HepG2 (cell line): ENCODE measurements at regions not wholly inside any gene's neighbourhood (a gene's known extent, or its start where the extent isn't known, plus 50 kb on each side); places are given as distances from the start of the nearest gene placed in this dataset.

ENCODE experiments used
- ATAC-seq: fragments of 200-7000 bp; cut with Tn5 transposase; 3 replicates; pipeline ENCODE4 v1.9.1; 2020; ENCODE audit warnings: mild to moderate bottlenecking, moderate library complexity
- BruUV-seq: library from RNA; stranded (reverse); fragments of 400-500 nt; replicated peaks from 2 replicates; lab custom pipeline; 2021; lab: Mats Ljungman, UMichigan
- CTCF ChIA-PET: fragments of 300-600 bp; formaldehyde crosslinking; extraction: SDS; loops from one replicate; lab custom pipeline; 2021; ENCODE audit warnings: low total read pairs, inconsistent platforms, low intra/inter-chr PET ratio; lab: Yijun Ruan, JAX
- POLR2A ChIA-PET: fragments of 350-600 bp; sonication (Branson Sonifier 250); formaldehyde crosslinking; loops from one replicate; lab custom pipeline; 2020; ENCODE audit warnings: antibody characterized with exemption, inconsistent platforms; lab: Yijun Ruan, JAX
- DNase-seq: peaks from one replicate; pipeline ENCODE4 v3.0.0-alpha.2; 2015; ENCODE audit warnings: low spot score
- FAIRE-seq: peaks from 3 replicates; lab custom pipeline; 2011; peaks lifted over from hg19 to GRCh38; lab: Jason Lieb, UNC
- H2AFZ ChIP-seq: one replicate; pipeline ENCODE4 v1.6.1; 2011; ENCODE audit warnings: low read length, inconsistent platforms
- H3K27ac ChIP-seq: fragments of 300-600 bp; 3 replicates; pipeline ENCODE4 v1.8.0; 2011; ENCODE audit warnings: mixed run types, mild to moderate bottlenecking, mixed read lengths, low read length, inconsistent platforms; ENCODE audit not compliant: insufficient read depth; ENCODE audit errors: extremely low read length
- H3K27me3 ChIP-seq, 2 experiments: fragments of 200-600 bp in 1 of 2; 2 replicates in 1 of 2; 3 replicates in 1 of 2; pipeline versions ENCODE4 v1.6.0 to v1.8.0; 2011; ENCODE audit warnings: low read length in 2 of 2, mild to moderate bottlenecking in 2 of 2, moderate library complexity in 2 of 2, inconsistent platforms in 1 of 2; ENCODE audit not compliant: insufficient read depth in 2 of 2, control insufficient read depth in 1 of 2
- H3K36me3 ChIP-seq, 2 experiments: fragments of 200-600 bp in 1 of 2; replicated peaks in 1 of 2; 2 replicates in 1 of 2; 3 replicates in 1 of 2; pipeline versions ENCODE4 v1.5.1 to v1.8.0; 2011; ENCODE audit warnings: low read length in 2 of 2, inconsistent platforms in 1 of 2; ENCODE audit not compliant: insufficient read depth in 2 of 2, control insufficient read depth in 1 of 2
- H3K4me1 ChIP-seq: 2 replicates; pipeline ENCODE4 v1.5.1; 2012; ENCODE audit warnings: low read length, inconsistent platforms; ENCODE audit not compliant: insufficient read depth
- H3K4me2 ChIP-seq: 2 replicates; pipeline ENCODE4 v1.6.0; 2011; ENCODE audit warnings: low read depth, low read length, inconsistent platforms
- H3K4me3 ChIP-seq, 3 experiments: fragments of 200-600 bp in 1 of 3; sonication (generic), shearing (Covaris generic) in 1 of 3; replicated peaks in 1 of 3; 2 replicates each; pipeline ENCODE4 v1.5.1; 2011 to 2016; ENCODE audit warnings: low read length in 3 of 3, inconsistent platforms in 2 of 3, low read depth in 2 of 3, mild to moderate bottlenecking in 2 of 3, control low read depth in 1 of 3, mixed read lengths in 1 of 3; ENCODE audit not compliant: insufficient read depth in 1 of 3
- H3K79me2 ChIP-seq: one replicate; pipeline ENCODE4 v1.6.1; 2011; ENCODE audit warnings: low read length, inconsistent platforms; ENCODE audit not compliant: insufficient read depth
- H3K9ac ChIP-seq: 2 replicates; pipeline ENCODE4 v1.6.0; 2011; ENCODE audit warnings: mild to moderate bottlenecking, low read depth, low read length, inconsistent platforms; ENCODE audit not compliant: insufficient read depth
- H3K9me3 ChIP-seq: 2 replicates; pipeline ENCODE4 v1.5.1; 2012; ENCODE audit warnings: mild to moderate bottlenecking, low read length
- H4K20me1 ChIP-seq: 2 replicates; pipeline ENCODE4 v1.6.0; 2011; ENCODE audit warnings: inconsistent platforms, mild to moderate bottlenecking, low read length, moderate library complexity; ENCODE audit not compliant: insufficient read depth
- BCLAF1 ChIP-seq: fragments of 450-650 bp; IDR thresholded peaks from 2 replicates; pipeline ENCODE4 v1.6.1; 2017; ENCODE audit warnings: mild to moderate bottlenecking
- FOXO4 ChIP-seq: sonication (generic); formaldehyde crosslinking; conservative IDR thresholded peaks from 2 replicates; pipeline ENCODE4 v1.8.1; 2023; ENCODE audit warnings: missing genetic modification reagents
- ZNF777 ChIP-seq: sonication (generic); formaldehyde crosslinking; IDR thresholded peaks from 2 replicates; pipeline ENCODE4 v1.4.0; 2020; ENCODE audit warnings: missing genetic modification reagents
- WGBS: methylation state at CpG from one replicate; pipeline ENCODE4 v1.1.6; 2017; ENCODE audit warnings: low lambda C conversion rate; 5-methylcytosine and 5-hydroxymethylcytosine counted together
- in situ Hi-C: cut with HindIII; loops from 2 replicates; pipeline ENCODE4 v1.10.0; 2017; ENCODE audit warnings: low pct_unique_long_range_greater_than_20kb; ENCODE audit not compliant: extremely low pct_ligation_motif_present
- intact Hi-C: fragments of 100-400 bp; cut with micrococcal nuclease; formaldehyde crosslinking; loops from one replicate; pipeline ENCODE4 v1.10.0; 2022; ENCODE audit not compliant: unreplicated experiment

- TF ChIP-seq FOXO4 (CRISPR knock-in tag) (no peak), ZNF777 (CRISPR knock-in tag) (no peak), BCLAF1 (no peak)
- FAIRE-seq (no peak), DNase-seq (no peak), ATAC-seq (no peak)
- intact Hi-C loops: no loop called here
- Histone ChIP-seq H3K9ac (no peak overlapping the region), H2AFZ (no peak overlapping the region), H3K36me3 (no peaks in the 10 kb centered on the region), H3K4me2 (no peak overlapping the region), H3K79me2 (no peaks in the 10 kb centered on the region), H4K20me1 (no peaks in the 10 kb centered on the region), H3K27ac (no peak overlapping the region), H3K4me1 (peaks cover 91% of the 10 kb centered on the region), H3K4me3 (no peak overlapping the region), H3K27me3 (no peaks in the 10 kb centered on the region), H3K9me3 (no peaks in the 10 kb centered on the region)
- in situ Hi-C loops: no loop called here
- CTCF ChIA-PET: interaction anchor here (1.4 kb wide), 1 partner anchor 12 kb away, joined by 4 read pairs; no protein-coding TSS in a partner anchor
- WGBS: 50% methylated on average over 2 of the region's 2 CpGs
- POLR2A ChIA-PET: interaction anchor here (1.4 kb wide), 1 partner anchor 12 kb away, joined by 6 read pairs; no protein-coding TSS in a partner anchor
- BruUV-seq: no TSS peak
Observed at GRCh38 chr18:31229829-31230228, 67.2 kb upstream of the DSC1 start.
